Body of pancreas (tissue), 4 donors: ENCODE measurements at regions not wholly inside any gene's neighbourhood (a gene's known extent, or its start where the extent isn't known, plus 50 kb on each side); places are given as distances from the start of the nearest gene placed in this dataset.

ENCODE experiments used
- CTCF ChIP-seq, 7 experiments: fragments of 450-650 bp in 4 of 7; fragments of 200-600 bp in 3 of 7; sonication (generic) in 3 of 7; IDR thresholded peaks; one replicate each; pipeline ENCODE4 v1.5.1; 2016 to 2019; ENCODE audit warnings: antibody characterized with exemption in 7 of 7
- POLR2A ChIP-seq, 3 donors: fragments of 450-650 bp; IDR thresholded peaks; one replicate each; pipeline ENCODE4 v1.6.1; 2016; ENCODE audit warnings: antibody characterized with exemption in 3 of 3, mild to moderate bottlenecking in 2 of 3

- TF ChIP-seq CTCF (IDR thresholded peaks at IDR 0.05) = no peak
- no peak for TF ChIP-seq POLR2A (IDR thresholded peaks at IDR 0.05)
These were observed 563.4 kb upstream of the MKI67 start for GRCh38 chr10:128689667-128690066.
